ENCODE measurements at regions not wholly inside any gene's neighbourhood (a gene's known extent, or its start where the extent isn't known, plus 50 kb on each side); places are given as distances from the start of the nearest gene placed in this dataset.

GRCh38 chr5:168042284-168043068 is 249.0 kb upstream of the WWC1 start:
- no peak for DNase-seq

GRCh38 chr5:168046163-168046562 is 245.3 kb upstream of the WWC1 start:
- no peak for DNase-seq

GRCh38 chr5:168047043-168047668 is 244.3 kb upstream of the WWC1 start:
- DNase-seq, result no peak

GRCh38 chr5:168047669-168048111 is 243.8 kb upstream of the WWC1 start:
- no peak for DNase-seq

- DNase-seq, result no peak
Observed at GRCh38 chr5:168048486-168048885, 243.0 kb upstream of the WWC1 start.

DNA sequence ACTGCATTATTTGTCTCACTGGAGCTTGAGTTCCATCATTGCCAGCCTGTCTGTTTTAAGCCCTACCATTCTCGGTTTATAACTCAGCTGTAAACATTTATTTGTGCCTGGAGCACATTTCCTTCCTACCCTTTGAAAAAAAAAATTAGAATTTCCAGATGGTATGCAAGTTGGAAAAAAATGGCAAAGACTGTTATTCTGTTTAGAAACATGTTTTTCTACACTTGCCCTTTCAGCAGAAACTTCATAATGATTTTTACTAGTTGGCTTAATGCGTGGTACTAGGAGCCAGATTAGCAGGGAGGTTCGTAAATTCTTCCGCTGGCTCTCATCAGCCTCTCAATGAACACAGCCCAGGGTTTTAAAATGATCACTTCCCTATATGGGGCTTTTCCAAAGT is 238.8 kb upstream of the WWC1 start:
- no peak for DNase-seq

DNA sequence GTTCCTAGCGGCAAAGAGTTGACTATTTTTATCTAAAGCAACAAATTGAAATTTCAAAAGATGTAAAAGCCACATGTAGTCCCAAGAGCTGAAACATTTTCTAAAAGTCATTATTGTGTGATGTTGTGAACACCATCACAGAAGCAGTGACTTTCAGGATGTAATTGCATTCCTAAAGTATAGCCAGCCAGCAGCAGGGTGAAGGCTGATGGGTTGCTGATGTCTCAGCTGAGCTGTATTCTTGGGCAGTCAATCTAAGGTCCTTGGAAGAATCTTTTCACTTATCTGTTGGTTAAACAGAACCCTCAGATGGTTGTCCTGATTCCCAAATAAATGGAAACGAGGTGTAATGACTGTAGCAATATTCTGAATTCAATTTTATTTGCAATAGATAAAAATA is 237.4 kb upstream of the WWC1 start:
- DNase-seq, result no peak

GRCh38 chr5:168055141-168055683 is 236.2 kb upstream of the WWC1 start:
- DNase-seq, result no peak

- no peak for DNase-seq
Observed at GRCh38 chr5:168055961-168056360, 235.5 kb upstream of the WWC1 start.

DNA sequence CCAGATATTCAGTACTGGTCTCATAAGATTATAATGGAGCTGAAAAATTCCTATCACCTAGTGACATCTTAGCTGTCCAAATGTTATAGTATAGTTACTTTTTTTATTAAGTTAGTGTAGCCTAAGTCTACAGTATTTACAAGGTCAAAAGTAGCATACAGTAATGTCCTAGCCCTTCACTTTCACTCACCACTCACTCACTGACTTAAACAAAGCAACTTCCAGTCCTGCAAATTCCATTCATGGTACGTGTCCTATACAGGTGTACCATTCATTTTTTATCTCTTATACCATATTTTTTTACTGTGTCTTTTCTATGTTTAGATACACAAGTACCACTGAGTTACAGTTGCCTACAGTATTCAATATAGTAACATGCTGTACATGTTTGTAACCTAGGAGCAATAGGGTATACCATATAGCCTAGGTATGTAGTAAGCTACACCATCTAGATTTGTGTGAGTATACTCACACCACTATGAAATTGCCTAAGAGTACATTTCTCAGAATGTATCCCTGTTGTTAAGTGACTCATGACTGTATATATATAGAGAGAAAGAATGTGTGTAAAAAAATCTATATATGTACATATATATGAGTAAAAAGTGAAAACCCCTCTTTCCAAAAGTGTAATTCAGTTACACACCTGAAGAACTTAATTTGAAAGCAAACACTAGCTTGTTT is 234.8 kb upstream of the WWC1 start:
- DNase-seq, result no peak

DNA sequence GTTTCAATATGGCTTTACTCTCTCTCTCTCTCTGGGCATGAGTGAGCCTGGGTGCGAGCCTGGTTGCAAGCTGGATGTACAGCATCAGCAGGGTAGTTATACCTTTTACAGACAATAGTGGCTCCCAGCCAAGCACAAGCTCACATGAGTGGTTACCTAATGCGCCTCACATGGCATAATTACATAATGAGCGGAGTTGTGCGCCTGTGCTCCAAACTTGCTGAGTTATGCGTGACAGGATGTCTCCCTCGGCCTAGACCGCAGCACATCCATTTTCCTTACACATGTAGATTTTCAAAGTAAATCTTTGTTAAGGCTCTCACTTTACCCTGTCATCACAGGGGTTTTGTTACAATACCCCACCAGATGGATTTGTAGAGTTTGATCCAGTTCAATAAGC is 233.5 kb upstream of the WWC1 start:
- no peak for DNase-seq

- no peak for DNase-seq
Observed at GRCh38 chr5:168059131-168059530, 232.3 kb upstream of the WWC1 start.

DNA sequence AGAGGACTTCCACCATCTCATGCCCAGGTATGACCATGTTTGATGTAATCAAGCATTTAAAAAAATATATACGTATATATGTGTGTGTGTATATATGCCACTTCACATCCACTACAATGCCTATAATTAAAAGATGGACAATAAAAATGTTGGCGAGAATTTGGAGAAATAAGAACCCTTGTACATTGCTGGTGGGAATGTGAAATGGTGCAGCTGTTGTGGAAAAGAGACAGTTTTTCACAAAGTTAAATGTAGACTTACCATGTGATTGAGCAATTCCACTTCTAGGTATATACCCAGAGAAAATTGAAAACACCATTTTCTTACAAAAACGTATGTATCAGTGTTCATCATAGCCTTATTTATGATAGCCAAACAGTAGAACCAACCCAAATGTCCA is 229.2 kb upstream of the WWC1 start:
- no peak for DNase-seq

DNA sequence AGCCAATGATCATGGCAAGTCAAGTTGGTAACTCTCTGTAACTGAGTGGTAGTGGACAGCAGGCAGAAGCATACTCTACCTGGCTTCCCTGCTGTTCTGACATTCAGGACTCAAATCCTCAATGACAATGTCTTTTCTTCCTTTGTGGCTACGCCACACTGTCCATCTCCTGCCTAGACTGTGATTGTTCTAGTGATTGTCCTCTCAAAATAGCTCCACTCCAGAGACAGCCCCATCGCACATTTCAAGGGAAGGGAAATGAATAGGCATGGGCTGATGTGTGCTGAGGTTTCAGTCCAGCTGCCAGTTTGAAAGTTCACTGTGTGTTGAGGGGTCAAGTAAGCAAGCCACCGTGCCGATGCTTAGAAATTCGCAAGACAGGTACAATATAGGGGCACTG is 227.0 kb upstream of the WWC1 start:
- no peak for DNase-seq

DNA sequence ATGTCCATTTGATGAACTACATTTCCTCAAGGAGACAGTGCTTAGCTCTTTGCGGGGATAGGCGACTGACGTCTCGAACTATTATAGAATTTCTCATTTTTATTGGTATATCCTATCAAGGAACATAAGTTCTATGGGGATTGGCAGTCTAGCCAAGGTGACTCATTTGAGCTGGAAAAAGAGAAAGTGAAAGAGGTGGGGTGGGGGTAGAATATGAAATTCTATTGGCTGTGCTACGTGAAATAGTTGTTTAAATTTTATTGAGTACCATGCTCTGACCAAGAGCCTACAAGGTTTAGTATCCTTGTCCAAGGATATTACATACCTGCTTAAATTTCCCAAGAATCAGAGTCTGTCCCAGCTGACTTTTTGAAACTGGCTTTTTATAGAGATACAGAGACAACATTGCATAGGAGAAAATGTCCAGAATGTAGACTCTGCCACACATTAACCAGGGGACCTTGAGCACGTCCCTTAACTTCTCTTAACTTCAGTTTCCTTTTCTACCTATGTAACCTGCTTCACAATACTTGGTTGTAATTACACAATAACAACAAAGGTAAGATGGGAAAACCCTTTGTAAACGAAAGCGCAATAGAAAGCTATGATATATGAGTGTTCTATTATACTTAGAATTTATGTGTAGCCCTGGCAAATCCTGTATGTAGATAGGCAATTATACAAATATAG is 226.4 kb upstream of the WWC1 start:
- DNase-seq, result no peak

GRCh38 chr5:168066536-168067208 is 224.8 kb upstream of the WWC1 start:
- no peak for DNase-seq

DNA sequence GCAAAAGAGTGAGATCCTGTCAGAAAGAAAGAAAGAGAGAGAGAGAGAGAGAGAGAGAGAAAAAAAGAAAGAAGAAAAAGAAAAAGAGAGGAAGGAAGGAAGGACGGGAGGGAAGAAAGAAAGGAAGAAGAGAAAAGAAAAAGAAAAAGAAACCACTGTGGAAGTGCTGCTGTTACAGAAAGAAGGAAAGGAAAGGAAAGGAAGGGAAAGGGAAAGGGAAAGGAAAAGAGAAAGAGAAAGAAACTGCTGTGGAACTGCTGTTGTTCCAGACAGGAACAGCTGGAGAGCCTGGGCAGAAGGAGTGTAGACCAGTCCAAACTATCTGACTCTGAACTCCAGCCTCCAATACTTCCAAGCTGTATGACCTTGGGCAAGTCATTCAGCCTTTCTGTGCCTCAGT is 220.7 kb upstream of the WWC1 start:
- no peak for DNase-seq

DNA sequence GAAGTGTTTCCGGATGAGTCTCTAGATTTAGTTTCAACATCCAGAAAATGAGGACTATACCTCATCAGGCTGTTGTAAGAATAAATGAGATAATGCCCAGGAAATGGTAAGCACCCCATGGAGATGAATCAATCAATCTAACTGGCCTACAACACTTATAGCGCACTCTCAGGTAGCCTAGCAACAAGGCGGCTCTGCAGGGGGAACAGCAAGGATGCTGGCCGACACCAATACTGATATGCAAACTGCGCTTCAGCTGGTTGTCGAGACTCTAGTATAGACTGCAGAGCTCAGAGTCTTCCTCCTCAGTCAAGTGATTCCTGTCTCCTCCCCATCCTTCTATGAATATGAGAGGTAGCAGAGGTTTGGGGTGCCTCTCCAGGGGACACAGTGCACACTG is 218.8 kb upstream of the WWC1 start:
- DNase-seq, result no peak

DNA sequence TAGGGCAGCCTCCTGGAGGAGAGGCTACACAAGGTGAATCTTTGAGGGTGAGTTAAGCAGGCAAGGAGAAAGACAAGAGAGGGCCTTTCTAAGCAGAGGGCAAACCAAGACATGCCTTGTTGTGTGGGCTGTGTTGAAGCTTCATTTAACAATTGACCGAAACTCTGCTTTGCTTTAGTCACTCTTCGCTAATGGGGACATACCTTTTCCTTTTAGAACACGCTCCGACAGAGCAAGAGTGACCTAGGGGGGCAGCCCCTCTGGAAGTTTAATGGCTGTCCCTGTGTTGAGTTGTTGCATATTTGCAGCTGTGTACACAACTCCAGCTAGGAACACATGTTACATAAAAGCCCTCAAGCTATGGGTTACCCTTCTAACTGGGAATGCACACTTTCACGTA is 218.1 kb upstream of the WWC1 start:
- DNase-seq, result no peak

DNA sequence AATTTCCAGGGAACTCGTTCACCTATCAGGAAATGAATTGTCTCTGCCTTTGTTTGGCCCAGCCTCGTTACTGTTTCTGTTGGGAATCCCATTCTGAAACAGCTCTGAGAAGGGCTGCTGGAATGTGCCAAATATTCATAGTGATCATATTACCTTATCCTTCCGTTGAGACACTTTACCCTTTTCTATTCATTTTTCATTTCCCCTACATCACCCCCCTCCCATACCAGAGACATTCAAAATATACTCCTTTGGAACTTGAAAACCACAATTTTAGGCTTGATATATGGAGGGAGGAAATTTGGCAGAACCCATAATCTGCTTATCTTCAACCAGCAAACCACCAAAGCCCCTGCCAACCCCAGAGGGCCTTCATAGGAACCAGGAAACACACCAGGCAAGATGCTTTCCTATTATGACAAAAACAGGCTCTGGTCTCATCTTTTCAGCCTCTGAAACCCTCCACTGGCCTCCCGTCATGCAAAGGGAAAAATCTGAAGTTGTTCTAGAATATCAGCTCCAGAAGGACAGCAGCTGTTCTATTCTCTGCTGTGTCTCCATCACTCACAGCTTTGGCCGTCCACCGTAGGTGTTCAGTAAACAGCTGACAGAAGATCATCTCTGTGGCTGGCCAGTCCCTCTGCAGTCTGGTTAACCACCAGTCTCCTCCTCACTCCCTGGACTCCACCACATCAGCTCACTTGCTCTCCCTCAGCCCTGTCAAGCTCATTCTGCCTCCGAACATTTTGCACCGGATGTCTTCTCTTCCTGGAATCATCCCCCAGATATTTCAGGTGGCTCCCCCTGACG is 217.2 kb upstream of the WWC1 start:
- DNase-seq, result no peak

DNA sequence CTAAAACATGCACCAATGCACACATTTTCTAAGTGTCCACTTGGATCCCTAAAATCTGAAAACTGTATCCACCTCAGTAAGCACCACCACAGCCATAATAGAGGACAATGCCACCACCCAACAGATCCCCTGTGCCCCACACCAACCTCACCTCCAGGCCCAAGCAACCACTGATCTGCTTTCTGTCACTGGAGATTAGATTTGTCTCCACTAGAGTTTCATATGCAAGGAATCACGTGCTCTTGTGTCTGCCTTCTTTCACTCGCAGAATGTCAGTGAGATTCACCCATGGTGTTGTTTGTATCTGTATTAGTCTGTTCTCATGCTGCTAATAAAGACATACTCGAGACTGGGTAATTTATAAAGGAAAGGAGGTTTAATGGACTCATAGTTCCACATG is 216.1 kb upstream of the WWC1 start:
- DNase-seq, result no peak

DNA sequence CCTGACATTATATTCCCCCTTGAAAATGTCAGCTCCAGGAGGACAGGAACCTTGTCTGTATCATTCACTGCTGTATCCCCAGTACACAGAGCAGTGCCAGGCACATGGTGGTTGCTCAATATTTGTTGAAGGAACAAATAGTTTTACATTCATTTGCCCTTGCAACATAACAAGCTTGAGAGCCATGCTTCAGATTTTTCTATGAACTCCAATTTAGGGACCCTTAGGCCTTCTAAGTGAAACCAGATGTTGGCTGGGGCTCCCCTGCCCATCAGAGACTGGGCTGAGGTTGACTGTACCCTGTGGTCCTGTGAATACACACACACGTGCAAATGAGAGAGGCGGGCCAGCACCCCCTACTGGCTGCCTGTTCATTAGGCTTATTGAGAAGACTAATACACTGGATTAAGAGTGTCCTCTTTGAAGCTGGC is 214.9 kb upstream of the WWC1 start:
- DNase-seq, result no peak
